MM.1S (cell line): ENCODE measurements at regions not wholly inside any gene's neighbourhood (a gene's known extent, or its start where the extent isn't known, plus 50 kb on each side); places are given as distances from the start of the nearest gene placed in this dataset.

ENCODE experiments used
- DNase-seq: peaks from one replicate; pipeline ENCODE4 v3.0.0-alpha.2; 2015
- H2AFZ ChIP-seq: fragments of 300-600 bp; sonication (generic); 2 replicates; pipeline ENCODE4 v1.6.0; 2016; ENCODE audit warnings: antibody characterized with exemption, low read length
- H3F3A ChIP-seq: fragments of 300-600 bp; sonication (generic); 2 replicates; pipeline ENCODE4 v1.6.1; 2016; ENCODE audit warnings: mild to moderate bottlenecking, antibody characterized with exemption, low read length, moderate library complexity, mixed read lengths; ENCODE audit not compliant: insufficient read depth
- H3K27ac ChIP-seq: fragments of 300-600 bp; sonication (generic); 2 replicates; pipeline ENCODE4 v1.5.1; 2016; ENCODE audit warnings: mild to moderate bottlenecking, low read length
- H3K27me3 ChIP-seq: fragments of 300-600 bp; sonication (generic); replicated peaks from 2 replicates; pipeline ENCODE4 v1.6.0; 2016; ENCODE audit warnings: low read length; ENCODE audit not compliant: insufficient read depth
- H3K36me3 ChIP-seq: fragments of 300-600 bp; sonication (generic); replicated peaks from 2 replicates; pipeline ENCODE4 v1.6.1; 2016; ENCODE audit warnings: mild to moderate bottlenecking, low read length, mixed read lengths; ENCODE audit not compliant: insufficient read depth
- H3K4me1 ChIP-seq: fragments of 300-600 bp; sonication (generic); 2 replicates; pipeline ENCODE4 v1.6.1; 2016; ENCODE audit warnings: low read length, mixed read lengths
- H3K4me2 ChIP-seq: fragments of 300-600 bp; sonication (generic); 2 replicates; pipeline ENCODE4 v1.6.0; 2016; ENCODE audit warnings: low read depth, low read length
- H3K4me3 ChIP-seq: fragments of 300-600 bp; sonication (generic); 2 replicates; pipeline ENCODE4 v1.5.1; 2016; ENCODE audit warnings: low read length, mixed read lengths
- H3K79me2 ChIP-seq: fragments of 300-600 bp; sonication (generic); 2 replicates; pipeline ENCODE4 v1.6.1; 2016; ENCODE audit warnings: mixed run types, low read length, mixed read lengths
- H3K9ac ChIP-seq: fragments of 300-600 bp; sonication (generic); 2 replicates; pipeline ENCODE4 v1.6.1; 2016; ENCODE audit warnings: low read length, mixed read lengths
- H3K9me2 ChIP-seq: fragments of 300-600 bp; sonication (generic); replicated peaks from 2 replicates; pipeline ENCODE4 v1.6.1; 2016; ENCODE audit warnings: mild to moderate bottlenecking, low read length, mixed read lengths; ENCODE audit not compliant: insufficient read depth
- H3K9me3 ChIP-seq: fragments of 300-600 bp; sonication (generic); replicated peaks from 2 replicates; pipeline ENCODE4 v1.6.1; 2016; ENCODE audit warnings: mild to moderate bottlenecking, low read length, mixed read lengths; ENCODE audit not compliant: insufficient read depth
- H4K20me1 ChIP-seq: fragments of 300-600 bp; sonication (generic); 2 replicates; pipeline ENCODE4 v1.6.1; 2016; ENCODE audit warnings: mild to moderate bottlenecking, low read length, moderate library complexity, mixed read lengths; ENCODE audit not compliant: insufficient read depth
- CTCF ChIP-seq: fragments of 300-600 bp; sonication (generic); IDR thresholded peaks from 2 replicates; pipeline ENCODE4 v1.5.1; 2016; ENCODE audit warnings: antibody characterized with exemption, low read length, mixed read lengths
- EZH2 ChIP-seq: fragments of 300-600 bp; sonication (generic); optimal IDR thresholded peaks from 2 replicates; pipeline ENCODE3; 2017; ENCODE audit warnings: low read depth, mild to moderate bottlenecking, antibody characterized with exemption, low read length, mixed read lengths
- EZH2phosphoT487 ChIP-seq: fragments of 300-600 bp; sonication (generic); IDR thresholded peaks from 2 replicates; pipeline ENCODE4 v1.6.1; 2018; ENCODE audit warnings: antibody characterized with exemption, low read length

- Histone ChIP-seq H3K4me2 (no peak overlapping the region), H3K9me3 (no peaks in the 10 kb centered on the region), H3K9me2 (no peaks in the 10 kb centered on the region), H3K27me3 (no peaks in the 10 kb centered on the region), H3K4me1 (no peaks in the 10 kb centered on the region), H4K20me1 (no peaks in the 10 kb centered on the region), H3K27ac (no peak overlapping the region), H3K36me3 (no peaks in the 10 kb centered on the region), H3F3A (no peaks in the 10 kb centered on the region), H3K79me2 (no peaks in the 10 kb centered on the region), H2AFZ (no peak overlapping the region), H3K9ac (no peak overlapping the region), H3K4me3 (no peak overlapping the region)
- no peak for DNase-seq
- no peak for TF ChIP-seq CTCF
- TF ChIP-seq EZH2: no peak
- no peak for TF ChIP-seq EZH2phosphoT487
These were observed 435.6 kb downstream of the PCDH10 start for GRCh38 chr4:133584714-133585113.

GRCh38 chr4:133581996-133582619 lies 433.0 kb downstream of the PCDH10 start:
- no peaks in the 10 kb centered on the region for H3K27me3 ChIP-seq
- no peak overlapping the region for H3K4me3 ChIP-seq
- no peak overlapping the region for H3K9ac ChIP-seq

DNA sequence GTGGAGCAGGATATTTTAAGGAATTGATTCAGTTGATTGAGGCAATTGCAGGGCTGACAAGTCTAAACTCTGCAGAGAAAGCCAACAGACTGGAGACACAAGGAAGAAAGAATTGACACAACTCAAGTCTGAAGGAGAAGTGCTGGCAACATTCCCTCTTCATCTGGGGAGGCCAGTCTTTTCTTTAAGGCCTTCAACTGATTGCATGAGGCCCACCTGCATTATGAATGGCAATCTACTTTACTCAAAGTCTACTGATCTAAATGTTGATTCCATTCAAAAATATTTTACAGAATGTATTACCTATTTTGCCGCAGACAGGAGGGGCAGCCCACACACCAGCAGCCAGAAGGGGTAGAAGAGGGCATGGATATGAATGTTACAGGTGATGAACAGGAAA lies 425.2 kb downstream of the PCDH10 start:
- no peaks in the 10 kb centered on the region for H3F3A ChIP-seq
- H3K4me1 ChIP-seq: no peaks in the 10 kb centered on the region
- H3K9ac ChIP-seq: no peak overlapping the region
- no peak overlapping the region for H3K27ac ChIP-seq
- H3K4me2 ChIP-seq: no peak overlapping the region
- no peaks in the 10 kb centered on the region for H4K20me1 ChIP-seq
- no peaks in the 10 kb centered on the region for H3K9me2 ChIP-seq
- no peak overlapping the region for H3K4me3 ChIP-seq
- no peak overlapping the region for H2AFZ ChIP-seq
- H3K79me2 ChIP-seq: no peaks in the 10 kb centered on the region
- TF ChIP-seq CTCF: no peak
- TF ChIP-seq EZH2: no peak
- no peaks in the 10 kb centered on the region for H3K27me3 ChIP-seq
- H3K9me3 ChIP-seq: no peaks in the 10 kb centered on the region
- H3K36me3 ChIP-seq: no peaks in the 10 kb centered on the region
- no peak for DNase-seq

More at GRCh38 chr4:133581996-133582619, 433.0 kb downstream of the PCDH10 start:
- Histone ChIP-seq H3K9me3 (no peaks in the 10 kb centered on the region), H2AFZ (no peak overlapping the region), H3K4me1 (no peaks in the 10 kb centered on the region), H3K36me3 (no peaks in the 10 kb centered on the region), H3K9me2 (no peaks in the 10 kb centered on the region), H3F3A (no peaks in the 10 kb centered on the region), H3K4me2 (no peak overlapping the region), H4K20me1 (no peaks in the 10 kb centered on the region), H3K27ac (no peak overlapping the region), H3K79me2 (no peaks in the 10 kb centered on the region)
- no peak for TF ChIP-seq EZH2
- no peak for TF ChIP-seq CTCF
- no peak for TF ChIP-seq EZH2phosphoT487
- no peak for DNase-seq
